ENCODE measurements at regions not wholly inside any gene's neighbourhood (a gene's known extent, or its start where the extent isn't known, plus 50 kb on each side); places are given as distances from the start of the nearest gene placed in this dataset.

- H3K4me3 Mint-ChIP-seq (ENCODE audit: low read depth, unreplicated experiment), result no peak overlapping the region
- peaks cover 27% of the 10 kb centered on the region for H3K27me3 Mint-ChIP-seq (ENCODE audit: unreplicated experiment)
- TF ChIP-seq CTCF (IDR thresholded peaks at IDR 0.05; ENCODE audit: unreplicated experiment), result no peak
- H3K9me3 Mint-ChIP-seq (ENCODE audit: low read depth, unreplicated experiment), result no peaks in the 10 kb centered on the region
- no peak for DNase-seq
- H3K36me3 Mint-ChIP-seq (ENCODE audit: insufficient read depth, unreplicated experiment), result no peaks in the 10 kb centered on the region
- BruUV-seq (replicated peaks), result no TSS peak
- intact Hi-C loops (cut with micrococcal nuclease; ENCODE audit: unreplicated experiment), result no loop called here
- H3K27ac Mint-ChIP-seq (ENCODE audit: unreplicated experiment), result no peak overlapping the region
- CTCF ChIA-PET, result interaction anchor here (0.8 kb wide), 1 partner anchor 342 kb away, joined by 3 read pairs; no protein-coding TSS in a partner anchor
- no peaks in the 10 kb centered on the region for H3K4me1 Mint-ChIP-seq (ENCODE audit: low read depth, unreplicated experiment)
These were observed 153.4 kb downstream of the NDUFA10 start for GRCh38 chr2:239871481-239872435.

GRCh38 chr2:239870863-239871262, 154.3 kb downstream of the NDUFA10 start:
- Mint-ChIP-seq H3K27ac (ENCODE audit: unreplicated experiment) (no peak overlapping the region), H3K27me3 (ENCODE audit: unreplicated experiment) (peaks cover 18% of the 10 kb centered on the region), H3K36me3 (ENCODE audit: insufficient read depth, unreplicated experiment) (no peaks in the 10 kb centered on the region), H3K4me3 (ENCODE audit: low read depth, unreplicated experiment) (no peak overlapping the region), H3K9me3 (ENCODE audit: low read depth, unreplicated experiment) (no peaks in the 10 kb centered on the region), H3K4me1 (ENCODE audit: low read depth, unreplicated experiment) (no peaks in the 10 kb centered on the region)
- DNase-seq, result no peak
- no peak for TF ChIP-seq CTCF (IDR thresholded peaks at IDR 0.05; ENCODE audit: unreplicated experiment)
- no TSS peak for BruUV-seq (replicated peaks)
- CTCF ChIA-PET, result interaction anchor here (0.8 kb wide), 1 partner anchor 342 kb away, joined by 3 read pairs; no protein-coding TSS in a partner anchor
- intact Hi-C loops (cut with micrococcal nuclease; ENCODE audit: unreplicated experiment), result no loop called here

- no peak for TF ChIP-seq CTCF (IDR thresholded peaks at IDR 0.05; ENCODE audit: unreplicated experiment)
- Mint-ChIP-seq H3K27me3 (ENCODE audit: unreplicated experiment) (peaks cover 12% of the 10 kb centered on the region), H3K36me3 (ENCODE audit: insufficient read depth, unreplicated experiment) (no peaks in the 10 kb centered on the region), H3K9me3 (ENCODE audit: low read depth, unreplicated experiment) (no peaks in the 10 kb centered on the region), H3K4me3 (ENCODE audit: low read depth, unreplicated experiment) (no peak overlapping the region), H3K4me1 (ENCODE audit: low read depth, unreplicated experiment) (no peaks in the 10 kb centered on the region), H3K27ac (ENCODE audit: unreplicated experiment) (no peak overlapping the region)
- CTCF ChIA-PET, result no interaction called here
- intact Hi-C loops (cut with micrococcal nuclease; ENCODE audit: unreplicated experiment), result no loop called here
- BruUV-seq (replicated peaks), result no TSS peak
- DNase-seq, result no peak
These were observed 154.9 kb downstream of the NDUFA10 start for GRCh38 chr2:239870276-239870675.

- Mint-ChIP-seq H3K4me1 (ENCODE audit: low read depth, unreplicated experiment) (no peaks in the 10 kb centered on the region), H3K36me3 (ENCODE audit: insufficient read depth, unreplicated experiment) (no peaks in the 10 kb centered on the region), H3K4me3 (ENCODE audit: low read depth, unreplicated experiment) (no peak overlapping the region), H3K9me3 (ENCODE audit: low read depth, unreplicated experiment) (no peaks in the 10 kb centered on the region), H3K27me3 (ENCODE audit: unreplicated experiment) (peaks cover 7% of the 10 kb centered on the region), H3K27ac (ENCODE audit: unreplicated experiment) (no peak overlapping the region)
- no TSS peak for BruUV-seq (replicated peaks)
- intact Hi-C loops (cut with micrococcal nuclease; ENCODE audit: unreplicated experiment), result no loop called here
- DNase-seq, result no peak
- TF ChIP-seq CTCF (IDR thresholded peaks at IDR 0.05; ENCODE audit: unreplicated experiment), result no peak
- CTCF ChIA-PET, result no interaction called here
These were observed 155.6 kb downstream of the NDUFA10 start for GRCh38 chr2:239869272-239870155.
